IPS-NIHi7 (cell line): ENCODE measurements at regions not wholly inside any gene's neighbourhood (a gene's known extent, or its start where the extent isn't known, plus 50 kb on each side); places are given as distances from the start of the nearest gene placed in this dataset.
A peak's percentile ranks its signal among the peaks of the same experiment; 100 is the strongest.
"Not testable (repeated sequence)": the region's sequence is repeated elsewhere in the genome, so short reads cannot be mapped to it uniquely, and the experiment has no call there.

Source experiments
- DNase-seq: peaks from one replicate; pipeline ENCODE4 v3.0.0; 2012; ENCODE audit warnings: mixed read lengths; ENCODE audit errors: extremely low spot score

DNA sequence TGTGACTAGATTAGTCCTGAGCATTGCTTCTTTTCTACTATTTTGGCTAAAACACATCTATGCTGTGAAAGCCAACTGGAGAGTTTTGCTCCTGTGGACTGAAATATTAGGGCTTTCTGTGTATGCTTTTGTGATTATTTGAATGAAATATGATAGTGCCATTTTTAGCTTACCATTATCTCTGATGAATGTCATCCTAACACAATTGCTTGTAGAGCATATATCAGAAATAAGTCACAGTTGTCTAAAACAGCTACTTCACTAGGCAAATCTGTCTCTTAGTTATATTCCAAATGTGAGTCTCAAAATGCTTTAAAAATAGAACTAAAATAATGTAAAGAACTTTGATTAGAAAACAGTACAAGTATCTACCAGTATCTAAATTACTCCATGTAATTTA lies 401.4 kb upstream of the PTCHD4 start:
- no peak for DNase-seq

DNA sequence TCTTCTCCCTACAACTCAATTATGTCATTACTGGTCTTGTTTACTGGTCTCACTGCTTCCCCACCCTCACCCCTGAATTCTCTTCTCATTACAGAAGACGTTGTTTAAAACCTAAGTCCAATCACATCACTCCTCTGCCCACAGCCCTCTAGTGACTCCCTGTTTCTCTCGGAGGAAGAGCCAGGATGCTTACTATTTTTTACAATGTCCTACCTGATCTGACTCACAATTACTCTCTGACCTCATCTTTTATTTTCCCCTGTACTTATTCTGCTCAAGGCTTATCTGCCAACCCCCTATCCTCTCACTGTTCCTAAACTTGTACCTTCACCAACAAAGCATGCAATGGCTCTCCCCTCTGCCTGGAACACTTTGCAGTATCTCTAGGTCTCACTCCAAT lies 400.4 kb upstream of the PTCHD4 start:
- no peak for DNase-seq

DNA sequence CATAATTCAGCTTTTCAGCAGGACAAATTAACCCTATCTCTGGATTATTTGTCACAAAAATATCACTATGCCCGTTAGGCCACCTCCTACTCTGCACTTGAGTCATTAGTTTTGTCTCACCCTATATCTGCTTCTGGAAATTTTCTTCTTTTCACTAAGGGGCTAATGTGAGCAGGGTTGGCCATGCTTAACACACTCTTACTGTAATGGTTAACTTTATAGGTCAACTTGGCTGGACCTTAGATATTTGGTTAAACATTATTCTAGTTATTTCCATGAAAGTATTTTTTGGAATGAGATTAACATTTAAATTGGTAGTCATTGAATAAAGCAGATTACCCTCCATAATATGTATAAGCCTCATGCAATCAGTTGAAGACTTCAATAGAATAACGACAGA lies 394.6 kb upstream of the PTCHD4 start:
- no peak for DNase-seq

DNA sequence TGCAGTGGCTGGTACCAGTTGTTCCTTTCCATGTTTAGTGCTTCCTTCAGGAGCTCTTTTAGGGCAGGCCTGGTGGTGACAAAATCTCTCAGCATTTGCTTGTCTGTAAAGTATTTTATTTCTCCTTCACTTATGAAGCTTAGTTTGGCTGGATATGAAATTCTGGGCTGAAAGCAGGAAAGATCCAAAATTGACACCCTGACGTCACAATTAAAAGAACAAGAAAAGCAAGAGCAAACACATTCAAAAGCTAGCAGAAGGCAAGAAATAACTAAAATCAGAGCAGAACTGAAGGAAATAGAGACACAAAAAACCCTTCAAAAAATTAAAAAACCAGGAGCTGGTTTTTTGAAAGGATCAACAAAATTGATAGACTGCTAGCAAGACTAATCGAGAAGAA lies 382.4 kb upstream of the PTCHD4 start:
- DNase-seq = not testable (repeated sequence)

DNA sequence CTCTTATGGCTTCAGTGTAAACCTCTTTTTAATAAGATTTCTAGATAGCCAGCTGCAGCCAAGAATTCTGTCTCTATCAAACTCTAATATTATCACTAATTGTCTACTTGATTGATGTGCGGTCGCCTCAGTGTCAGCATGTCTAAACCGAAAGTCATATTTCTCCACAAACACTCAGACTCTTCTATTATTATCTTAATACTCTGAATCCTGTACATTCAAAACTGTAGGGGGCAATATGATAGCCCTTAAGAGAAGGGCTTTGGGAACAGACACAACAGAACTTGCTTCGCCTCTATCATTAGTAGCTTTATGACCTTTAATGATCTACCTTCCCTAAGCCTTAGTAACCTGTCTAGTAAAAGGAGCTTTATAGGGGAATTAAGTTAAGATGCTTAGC lies 379.7 kb upstream of the PTCHD4 start:
- no peak for DNase-seq

DNA sequence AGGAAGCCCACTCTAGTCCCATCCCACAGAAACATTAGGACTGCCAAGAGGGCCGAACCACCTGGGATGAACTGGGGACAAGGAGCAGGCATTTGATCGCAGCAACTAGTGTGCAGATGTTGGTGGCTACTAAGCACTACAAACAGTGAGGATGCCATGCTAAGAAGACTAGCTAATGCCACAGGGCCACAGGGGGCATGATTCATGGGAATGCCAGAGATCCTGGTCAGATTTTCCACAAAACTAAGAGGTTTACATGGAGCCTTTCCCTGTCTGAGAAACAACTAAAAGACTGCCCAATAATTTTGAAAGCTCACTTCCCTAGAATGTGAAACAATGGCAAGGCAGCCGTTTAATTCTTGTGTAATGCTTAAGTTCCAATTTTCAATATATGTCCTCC lies 375.9 kb upstream of the PTCHD4 start:
- no peak for DNase-seq

DNA sequence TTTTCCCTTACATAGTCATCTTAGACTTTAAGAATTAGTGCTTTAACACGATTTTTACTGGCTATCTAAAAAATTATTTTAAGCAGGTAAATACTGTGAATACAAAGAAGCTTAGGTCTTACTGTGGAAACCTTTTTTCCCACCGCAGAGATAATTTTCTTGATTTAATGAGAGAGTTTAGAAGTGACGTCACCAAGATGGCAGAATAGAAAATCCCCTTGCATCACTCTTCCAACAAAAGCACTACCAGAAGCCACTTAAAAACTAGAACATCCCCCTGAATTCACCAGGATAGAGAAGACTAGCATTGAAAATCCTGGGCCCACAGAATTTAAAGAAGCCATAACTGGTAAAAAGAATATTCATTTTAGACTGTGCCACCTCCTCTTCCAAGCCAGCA lies 375.4 kb upstream of the PTCHD4 start:
- no peak for DNase-seq

DNA sequence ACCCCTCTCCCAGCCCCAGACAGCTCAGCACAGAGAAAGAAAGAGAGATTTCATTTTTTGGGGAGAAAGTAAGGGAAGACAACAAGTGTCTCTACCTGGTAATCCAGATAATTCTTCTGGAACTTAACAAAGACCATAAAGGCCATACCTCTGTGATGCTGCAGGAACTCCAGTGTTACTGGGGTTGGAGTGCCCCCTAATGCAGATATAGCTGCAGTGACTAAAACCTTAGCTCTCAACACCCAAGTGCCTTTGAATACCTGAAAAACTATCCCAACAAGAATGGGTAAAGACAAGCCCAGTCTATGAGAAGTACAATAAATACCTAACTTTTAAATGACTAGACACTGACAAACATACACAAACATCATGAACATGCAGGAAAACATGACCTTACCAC lies 365.3 kb upstream of the PTCHD4 start:
- peak; percentile 23 for DNase-seq

DNA sequence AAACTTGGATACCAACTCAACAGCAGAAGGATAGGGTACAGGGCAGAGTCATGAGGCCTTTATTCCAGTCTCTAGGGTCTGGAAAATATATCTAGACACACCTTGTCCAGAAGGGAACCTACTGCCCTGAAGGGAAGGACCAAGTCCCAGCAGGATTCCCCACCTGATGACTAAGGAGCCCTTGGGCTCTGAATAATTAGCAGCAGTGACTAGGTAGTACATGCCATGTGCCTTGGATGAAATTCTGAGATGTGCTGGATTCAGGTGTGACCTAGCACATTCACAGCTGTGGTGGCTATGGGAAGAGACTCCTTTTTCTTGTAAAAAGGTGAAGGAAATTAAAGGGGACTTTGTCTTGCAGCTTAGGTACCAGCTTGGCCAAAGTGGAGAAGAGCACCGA lies 364.3 kb upstream of the PTCHD4 start:
- no peak for DNase-seq

DNA sequence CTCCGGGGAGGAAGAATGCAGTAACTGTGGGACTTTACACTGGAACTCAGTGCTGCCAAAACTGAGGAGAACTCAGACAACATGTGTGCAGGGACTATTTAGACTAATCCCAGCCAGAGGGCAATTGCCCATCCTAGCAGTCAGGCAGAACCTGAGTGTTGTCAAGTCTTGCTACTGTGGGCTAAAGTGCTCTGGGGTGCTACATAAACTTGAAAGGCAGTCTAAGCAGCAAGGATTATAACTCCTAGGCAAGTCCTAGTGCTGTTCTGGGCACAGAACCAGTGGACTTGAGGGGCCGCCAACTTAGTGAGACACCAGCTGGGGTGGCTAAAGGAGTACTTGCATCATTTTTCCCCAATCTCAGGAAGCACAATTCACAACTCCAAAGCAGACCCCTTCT lies 363.8 kb upstream of the PTCHD4 start:
- DNase-seq = no peak

DNA sequence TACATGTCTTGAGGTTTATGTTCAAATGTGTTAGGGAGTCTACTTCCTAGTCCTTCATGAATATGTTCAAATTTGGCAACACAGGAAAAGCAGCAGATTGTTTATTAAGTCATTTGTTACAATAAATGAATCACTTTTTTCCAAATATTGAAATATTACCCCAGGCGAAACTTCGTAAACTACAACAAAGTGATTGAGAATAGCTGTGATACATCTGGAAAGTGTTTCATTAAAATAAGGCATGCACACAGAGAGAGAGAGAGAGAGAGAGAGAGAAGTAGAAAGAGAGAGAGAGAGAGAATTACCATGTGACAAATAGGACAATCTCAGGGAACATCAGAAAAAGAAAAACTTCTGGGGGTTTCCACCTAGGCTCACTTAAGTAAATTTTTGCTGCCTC lies 363.1 kb upstream of the PTCHD4 start:
- no peak for DNase-seq

DNA sequence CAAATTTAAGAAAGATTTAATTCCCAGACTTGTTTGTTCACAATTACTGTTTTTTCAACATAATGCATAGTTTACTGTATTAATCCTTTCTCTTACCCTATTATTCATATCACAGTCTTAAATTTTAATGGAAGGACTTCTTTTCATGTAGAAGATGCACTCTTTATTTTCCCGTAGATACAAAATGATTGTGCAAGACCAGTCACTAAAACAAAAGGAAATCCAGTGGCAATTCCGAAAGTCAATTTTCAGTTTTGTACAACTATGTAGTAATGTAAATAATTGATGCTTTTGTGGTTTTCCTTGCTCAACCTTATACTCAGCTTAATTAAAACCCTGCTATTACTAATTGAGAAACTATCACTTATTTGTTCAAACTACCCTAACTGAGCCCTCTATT lies 361.5 kb upstream of the PTCHD4 start:
- DNase-seq = no peak

DNA sequence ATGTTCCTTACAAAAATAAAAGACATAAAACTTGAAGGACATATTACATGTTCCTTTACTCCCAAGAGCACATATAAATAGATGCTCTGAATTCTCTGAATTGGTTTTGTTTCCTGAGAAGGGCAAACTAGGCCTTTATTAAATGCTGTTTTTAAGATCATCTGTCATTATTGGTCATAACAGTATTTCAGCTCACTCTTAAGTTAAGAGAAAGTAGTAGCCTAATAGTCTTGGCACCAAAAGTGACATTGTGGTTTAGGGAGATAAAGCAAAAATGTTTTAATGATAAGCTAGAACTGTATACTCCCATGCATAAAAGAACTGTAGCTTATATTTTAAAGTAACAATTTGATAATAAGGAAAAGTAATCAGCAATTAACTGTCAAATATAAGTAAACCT lies 361.1 kb upstream of the PTCHD4 start:
- DNase-seq = no peak

DNA sequence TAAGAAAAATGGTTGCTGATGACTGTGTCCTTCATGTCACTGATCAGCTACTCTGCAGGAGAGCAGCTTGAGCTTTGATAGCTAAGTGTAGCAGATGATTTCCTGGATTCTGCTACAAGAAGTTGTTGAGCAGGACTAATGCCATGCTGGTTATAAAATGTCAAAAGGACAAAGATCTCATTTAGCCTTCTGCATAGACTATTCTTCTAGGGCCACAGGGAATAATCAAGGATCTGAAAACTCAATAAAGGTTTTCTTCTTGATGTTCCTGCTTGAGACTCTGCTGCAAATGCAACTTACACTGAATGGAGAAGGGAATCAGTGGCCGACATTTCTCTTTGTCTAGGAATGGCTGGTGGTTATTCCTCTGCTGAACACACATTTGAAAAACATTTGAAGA lies 360.3 kb upstream of the PTCHD4 start:
- DNase-seq = no peak

DNA sequence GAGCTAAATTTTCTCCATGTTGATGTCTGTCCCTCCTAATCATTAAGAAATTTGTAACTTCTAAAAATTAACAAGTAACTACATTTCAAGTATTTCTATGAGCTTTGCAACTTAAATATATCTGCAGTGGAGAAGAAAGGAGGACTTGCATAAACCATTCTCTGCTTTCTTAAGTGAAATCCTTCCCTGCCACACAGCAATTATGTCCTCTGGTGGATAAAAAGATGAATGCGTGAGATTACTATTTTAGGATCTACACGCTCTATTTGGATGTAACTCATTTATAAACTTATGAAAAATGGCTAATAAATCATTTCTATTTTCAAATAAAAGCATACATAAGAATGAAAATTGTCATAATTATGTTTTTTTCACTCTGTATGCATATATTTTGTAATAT lies 338.0 kb upstream of the PTCHD4 start:
- DNase-seq = no peak

DNA sequence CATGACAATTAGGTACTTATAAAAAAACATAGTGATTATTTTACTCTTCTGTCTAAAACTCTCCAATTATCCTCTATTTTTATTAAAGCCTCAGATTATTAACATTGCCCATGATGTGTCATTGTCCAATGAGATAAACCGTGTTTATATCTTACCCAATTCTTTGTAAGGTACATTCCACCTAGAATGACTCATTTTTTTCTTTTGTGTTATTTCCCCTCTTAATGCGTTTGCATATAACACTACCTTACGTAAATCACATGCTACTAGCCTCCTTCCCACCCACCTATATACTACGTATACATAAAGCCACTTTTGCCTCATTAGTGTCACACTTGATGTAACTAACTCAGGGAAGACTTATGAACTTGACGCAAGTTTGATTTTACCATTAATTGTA lies 336.3 kb upstream of the PTCHD4 start:
- no peak for DNase-seq

DNA sequence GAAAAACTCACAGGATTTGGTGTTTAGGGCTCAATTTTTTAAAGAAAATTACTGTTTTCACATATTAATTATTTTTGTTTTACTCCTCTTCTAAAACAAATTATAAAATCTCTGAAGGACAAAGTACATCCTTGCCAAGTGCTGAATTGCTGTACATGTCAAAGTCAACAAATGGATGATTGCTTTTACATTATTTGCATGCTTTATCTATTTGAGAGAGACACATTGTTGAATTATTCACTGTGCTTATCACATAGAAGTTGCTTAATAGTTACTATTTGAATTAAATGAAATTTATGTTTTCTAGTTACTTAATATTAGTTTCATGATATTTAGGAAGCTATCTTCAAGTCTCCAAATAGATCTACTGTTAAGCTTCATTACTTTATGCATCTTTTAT lies 318.6 kb upstream of the PTCHD4 start:
- DNase-seq = no peak

DNA sequence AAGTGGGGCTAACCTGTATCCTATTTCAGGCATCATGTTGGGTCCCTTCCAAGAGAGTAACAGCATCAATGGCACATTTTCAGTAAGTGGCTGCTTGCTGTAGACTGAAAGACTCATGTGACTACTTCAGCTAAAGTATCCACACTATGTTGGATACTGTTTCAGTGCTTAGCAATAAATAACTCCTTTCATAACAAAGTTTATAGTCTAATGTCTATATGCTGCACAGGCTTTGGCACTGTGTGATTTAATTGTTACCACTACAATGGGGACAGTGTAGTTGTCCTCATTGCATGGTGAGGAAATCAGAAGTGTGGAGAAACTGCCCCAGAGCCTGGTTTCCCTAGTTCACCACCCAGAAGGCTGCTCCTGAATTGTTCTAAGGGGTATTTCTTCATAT lies 318.0 kb upstream of the PTCHD4 start:
- no peak for DNase-seq

DNA sequence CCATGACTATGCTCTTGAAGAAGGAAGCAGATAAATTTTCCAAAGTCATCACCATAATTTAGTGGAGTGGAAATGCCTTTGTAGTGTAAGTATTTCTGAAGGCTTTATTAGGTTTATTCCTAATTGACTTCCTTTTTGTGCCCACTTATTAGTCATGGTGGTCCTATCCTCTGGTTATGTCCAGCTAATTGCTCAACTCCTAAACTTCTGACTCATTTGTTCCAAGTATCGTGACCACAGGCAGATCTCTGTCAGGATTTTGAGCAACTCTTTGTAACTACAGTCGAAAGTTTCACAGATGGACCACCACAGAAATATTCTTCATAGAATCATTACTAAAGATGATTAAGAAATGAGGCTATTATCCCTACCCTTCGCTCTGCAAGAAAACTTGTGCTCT lies 315.6 kb upstream of the PTCHD4 start:
- no peak for DNase-seq

DNA sequence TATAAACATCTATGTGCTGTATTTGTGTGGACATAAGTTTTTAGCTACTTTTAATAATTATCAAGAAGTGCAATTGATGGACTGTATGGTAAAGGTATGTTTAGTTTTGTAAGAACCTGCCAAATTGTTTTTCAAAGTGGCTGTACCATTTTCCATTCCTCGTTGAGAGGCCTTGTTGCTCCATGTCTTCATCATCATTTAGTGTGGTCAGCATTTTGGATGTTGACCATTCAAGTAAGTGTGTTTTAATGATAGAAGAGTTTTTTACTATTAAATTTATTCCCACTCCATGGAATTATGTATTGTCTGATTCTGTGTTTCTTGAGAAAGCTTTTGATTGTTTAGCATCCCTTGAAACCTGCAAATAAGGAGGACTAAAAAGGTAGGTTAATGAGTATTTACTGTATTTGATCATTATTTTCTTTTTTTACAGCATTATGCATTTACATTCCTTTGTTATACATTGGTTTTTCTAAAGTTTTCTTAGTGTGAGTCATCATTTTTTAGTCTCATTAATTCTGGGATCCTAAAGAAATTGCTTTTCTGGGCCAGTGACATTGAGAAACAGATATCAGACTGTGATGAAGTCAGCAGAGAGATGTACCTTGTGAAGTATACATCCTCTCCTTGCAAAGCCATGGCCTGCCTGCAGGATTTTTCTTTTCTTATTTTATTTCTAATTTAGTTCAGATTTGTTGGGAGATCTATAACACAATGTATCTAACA lies 312.8 kb upstream of the PTCHD4 start:
- no peak for DNase-seq

DNA sequence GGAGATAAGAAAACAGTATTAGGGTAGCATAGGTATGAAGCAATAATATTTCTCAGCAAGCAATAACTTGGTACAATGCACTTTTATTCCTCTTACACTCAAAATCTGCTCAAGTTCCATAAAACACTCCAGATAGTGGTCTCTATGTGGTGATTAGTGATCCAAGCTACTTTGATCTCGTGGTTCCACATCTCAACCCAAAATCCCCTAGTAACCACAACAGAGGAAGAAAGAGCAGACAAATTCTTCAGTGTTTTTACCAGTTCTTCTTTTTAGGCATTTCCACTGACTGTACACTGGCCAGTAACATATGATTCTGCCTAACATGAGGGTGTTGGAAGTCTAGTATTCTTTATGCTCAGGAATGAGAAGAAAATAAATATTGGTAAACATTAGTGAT lies 309.0 kb upstream of the PTCHD4 start:
- no peak for DNase-seq

DNA sequence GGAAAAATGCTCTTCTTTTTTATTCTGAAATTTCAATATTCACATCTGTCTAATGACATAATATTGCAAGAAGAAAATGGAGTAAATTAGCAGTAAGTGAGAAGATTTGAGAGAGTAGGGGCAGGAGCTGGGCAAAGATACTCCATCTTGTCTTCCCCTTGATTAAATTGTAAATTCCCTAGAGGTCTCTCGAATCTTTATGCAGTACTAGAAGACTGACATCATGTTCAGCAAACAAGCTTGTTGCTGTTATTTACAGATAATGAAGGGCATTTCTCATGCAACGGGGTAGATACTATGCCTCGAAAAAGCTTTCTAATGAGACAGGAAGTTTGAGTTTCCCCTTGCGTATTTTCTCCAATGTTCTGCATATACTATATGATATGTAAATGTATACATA lies 306.9 kb upstream of the PTCHD4 start:
- no peak for DNase-seq

DNA sequence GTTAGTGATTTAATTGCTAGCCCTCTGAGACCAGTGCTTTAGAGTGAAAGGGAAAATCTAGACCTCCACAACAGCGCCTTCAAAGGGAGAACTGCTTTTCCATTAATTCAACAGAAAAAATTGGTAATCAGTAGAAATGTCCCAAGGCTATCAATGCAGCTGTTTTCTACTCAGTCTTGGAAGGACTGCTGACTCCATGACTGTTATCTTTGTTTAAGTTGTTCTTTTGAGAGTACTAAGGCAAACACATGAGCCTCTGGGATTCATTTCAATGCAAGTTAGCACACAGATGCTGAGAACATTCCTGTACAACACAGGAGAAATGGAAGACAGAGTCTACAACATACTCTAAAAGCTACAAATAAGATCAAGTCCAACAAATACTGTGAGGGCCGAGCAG lies 301.7 kb upstream of the PTCHD4 start:
- DNase-seq = no peak

DNA sequence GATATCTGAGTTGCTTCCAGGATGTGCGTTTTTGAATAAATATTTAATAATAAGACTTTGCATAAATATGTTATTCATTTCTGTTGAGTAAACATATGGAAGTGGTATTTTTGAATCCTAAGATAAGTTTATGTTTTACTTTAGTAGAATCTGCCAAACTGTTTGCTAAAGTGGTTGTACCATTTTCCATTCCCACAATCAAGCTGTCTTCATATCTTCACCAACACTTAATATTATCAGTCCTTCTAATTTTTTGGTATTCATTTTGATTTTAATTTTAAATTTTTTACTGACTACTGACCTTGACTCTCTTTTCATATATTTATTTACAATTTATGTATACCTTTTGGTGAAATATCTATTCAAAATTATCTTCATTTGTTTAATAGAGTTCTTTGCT lies 293.9 kb upstream of the PTCHD4 start:
- no peak for DNase-seq

DNA sequence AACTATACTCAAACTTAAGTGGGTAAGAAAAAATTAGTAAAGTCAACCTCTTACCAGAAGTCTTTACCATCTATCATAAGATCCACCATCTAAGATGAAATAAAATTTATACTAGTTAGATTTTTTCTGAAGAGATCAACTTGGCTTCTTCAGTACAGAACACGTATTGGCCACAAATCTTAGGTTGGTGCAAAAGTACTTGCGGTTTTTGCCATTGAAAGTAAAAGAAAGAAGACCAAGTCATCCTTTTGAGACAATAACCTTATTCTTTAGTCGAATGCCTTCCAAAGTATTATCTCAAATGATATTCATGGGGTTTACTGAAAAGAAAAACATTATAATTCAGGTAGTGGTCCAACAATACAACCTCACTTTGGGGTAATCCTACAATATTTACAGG lies 292.6 kb upstream of the PTCHD4 start:
- DNase-seq = no peak
